ENCODE measurements at regions not wholly inside any gene's neighbourhood (a gene's known extent, or its start where the extent isn't known, plus 50 kb on each side); places are given as distances from the start of the nearest gene placed in this dataset.

DNA sequence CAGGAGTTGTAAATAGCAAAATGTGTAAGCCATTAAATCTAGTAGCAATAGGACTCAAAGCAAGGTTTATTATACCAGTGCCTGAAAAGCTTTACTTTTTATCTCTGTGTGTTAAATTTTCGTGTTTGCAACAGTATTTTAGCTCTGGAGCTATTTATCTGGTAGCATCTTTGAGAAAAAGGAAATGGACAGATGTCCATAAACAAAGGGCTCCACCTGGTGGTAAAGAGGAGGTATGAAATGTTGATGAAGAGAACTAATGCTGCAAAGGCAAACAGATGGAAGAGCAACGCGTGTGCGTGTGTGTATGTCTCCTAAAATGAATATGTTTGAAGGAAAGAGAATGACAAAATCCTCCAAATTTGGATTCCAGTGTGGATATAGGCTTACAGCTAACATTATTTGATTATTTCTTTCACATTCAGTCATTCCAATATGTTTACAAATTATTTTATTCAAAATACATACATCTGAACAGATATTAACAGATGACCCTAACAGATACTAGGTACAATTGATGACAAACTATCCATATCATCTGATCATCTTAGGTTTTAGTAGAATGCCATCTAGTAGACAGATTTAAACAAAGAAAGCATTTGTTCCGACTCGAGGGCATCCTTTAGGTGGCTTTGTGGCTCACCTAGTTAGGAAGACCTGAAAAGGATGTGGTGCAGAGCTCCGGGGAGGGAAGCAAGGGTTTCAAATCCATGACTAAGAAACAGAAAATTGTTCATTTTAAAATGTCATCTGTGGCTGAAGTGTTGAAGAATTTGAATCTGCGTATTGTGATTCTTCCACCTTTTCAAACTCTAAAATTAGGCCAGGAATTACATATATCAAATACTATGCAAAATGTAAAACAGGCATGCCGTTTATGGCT is 383.3 kb downstream of the MTX2 start:
- no peak overlapping the region for H3K27ac ChIP-seq

DNA sequence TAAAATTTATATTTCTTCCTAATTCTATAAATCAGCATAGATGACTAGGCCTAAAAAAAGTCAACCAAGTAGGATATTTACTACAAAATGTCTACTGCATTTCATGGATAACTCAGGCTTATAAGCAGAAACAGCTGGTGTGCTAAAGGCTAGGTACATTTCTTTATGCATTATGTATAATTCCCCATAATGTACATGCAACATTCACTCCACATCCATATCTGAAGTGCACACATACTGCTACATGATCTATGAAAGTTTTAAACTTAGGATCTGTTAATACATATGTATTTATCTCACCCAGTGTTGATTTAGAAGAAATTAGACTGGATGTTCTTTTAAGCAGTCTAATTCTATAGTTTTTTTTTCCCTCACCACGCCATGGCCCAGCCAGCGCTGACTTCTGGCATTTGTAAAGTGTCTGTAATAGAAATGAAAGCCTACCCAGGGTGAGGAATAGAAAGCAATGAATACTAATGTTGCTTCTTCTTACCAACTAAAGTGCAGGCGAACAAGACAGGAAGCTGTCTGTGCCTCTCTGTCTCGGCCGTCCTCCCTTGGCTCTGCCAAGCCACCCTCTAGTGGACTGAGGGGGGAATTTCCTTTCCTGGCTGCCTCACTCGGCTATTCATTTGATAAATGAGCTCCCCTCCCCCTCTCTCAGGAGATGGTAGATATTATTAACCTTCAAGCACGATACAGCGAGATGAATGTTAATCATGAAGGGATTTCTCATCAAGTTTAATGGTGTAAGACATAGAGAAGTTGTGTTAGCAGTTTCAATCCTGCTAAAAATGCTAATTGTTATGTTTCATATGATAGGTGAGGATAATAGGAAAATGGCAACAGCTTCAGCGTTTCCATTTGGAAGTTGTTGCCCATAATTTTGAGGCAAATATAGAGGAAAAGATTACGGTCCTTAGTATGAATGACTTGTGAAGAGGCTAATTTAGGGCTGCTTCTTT is 384.5 kb downstream of the MTX2 start:
- Histone ChIP-seq H3K4me3 (no peak overlapping the region), H3K27ac (peak overlapping the region in 1 of 21 experiments; percentile 31)

More for the DNA sequence above, 383.3 kb downstream of the MTX2 start:
- no peak overlapping the region for H3K4me3 ChIP-seq

DNA sequence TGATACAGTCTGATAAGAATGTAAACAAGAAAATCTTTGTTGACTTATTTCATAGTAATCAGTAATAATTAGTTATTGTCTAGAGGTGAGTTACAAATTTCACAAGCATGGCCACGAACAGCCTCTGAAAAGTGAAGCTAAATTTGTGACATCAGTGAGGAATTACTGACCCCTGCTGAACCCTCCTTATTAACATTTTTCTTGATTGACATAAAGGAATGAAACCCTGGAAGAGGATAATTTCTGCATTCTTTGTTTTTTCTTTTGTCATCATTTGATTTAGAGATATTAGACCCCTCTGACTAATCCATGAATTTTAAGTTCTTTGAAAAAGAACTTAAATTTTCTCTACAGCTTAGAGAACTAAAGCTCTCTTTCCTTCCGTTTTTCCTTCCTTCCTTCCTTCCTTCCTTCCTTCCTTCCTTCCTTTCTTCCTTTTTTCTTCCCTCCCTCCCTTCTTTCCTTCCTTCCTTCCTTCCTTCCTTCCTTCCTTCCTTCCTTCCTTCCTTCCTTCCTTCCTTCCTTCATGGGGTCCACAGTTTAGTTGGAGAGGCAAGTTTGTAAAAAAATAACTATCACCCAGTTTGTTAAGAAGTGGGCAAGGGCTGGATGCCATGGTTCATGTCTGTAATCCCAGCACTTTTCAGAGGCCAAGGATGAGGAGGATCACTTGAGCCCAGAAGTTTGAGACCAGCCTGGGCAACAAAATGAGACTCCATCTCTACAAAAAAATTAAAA is 387.0 kb downstream of the MTX2 start:
- no peak overlapping the region for H3K4me3 ChIP-seq
- no peak overlapping the region for H3K27ac ChIP-seq

DNA sequence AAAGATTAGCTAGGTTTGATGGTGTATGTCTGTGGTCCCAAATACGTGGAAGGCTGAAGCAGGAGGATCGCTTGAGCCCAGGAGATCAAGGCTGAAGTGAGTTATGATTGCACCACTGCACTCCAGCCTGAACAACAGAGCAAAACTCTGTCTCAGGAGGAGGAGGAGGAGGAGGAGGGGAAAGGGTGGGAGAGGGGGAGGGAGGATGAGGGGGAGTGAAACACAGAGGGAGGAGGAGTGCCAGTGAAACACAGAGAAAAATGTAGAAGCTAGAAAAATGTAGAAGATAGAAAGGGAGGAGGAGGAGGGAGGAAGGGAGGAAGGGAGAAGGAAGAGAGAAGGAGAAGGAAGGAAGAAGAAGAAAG is 387.5 kb downstream of the MTX2 start:
- Histone ChIP-seq H3K27ac (no peak overlapping the region), H3K4me3 (no peak overlapping the region)

DNA sequence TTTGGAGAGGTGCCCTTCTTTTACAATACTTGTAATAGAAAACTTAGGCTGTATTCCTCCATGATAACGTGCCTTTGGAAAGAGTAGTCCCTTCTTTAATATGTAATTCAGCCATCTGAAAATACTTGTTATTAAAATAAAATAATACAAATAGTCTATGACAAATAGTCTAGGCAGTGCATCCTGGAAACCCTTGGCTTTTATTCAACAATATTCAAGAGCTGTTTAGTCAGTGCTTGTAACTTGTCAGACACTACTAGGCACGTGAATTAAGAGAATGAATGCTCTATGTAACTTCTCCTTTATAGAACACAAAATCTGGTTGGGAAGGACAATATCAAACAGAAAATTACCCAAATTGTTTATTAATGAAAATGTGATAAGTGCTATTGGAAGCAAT is 388.2 kb downstream of the MTX2 start:
- no peak overlapping the region for H3K4me3 ChIP-seq
- no peak overlapping the region for H3K27ac ChIP-seq

DNA sequence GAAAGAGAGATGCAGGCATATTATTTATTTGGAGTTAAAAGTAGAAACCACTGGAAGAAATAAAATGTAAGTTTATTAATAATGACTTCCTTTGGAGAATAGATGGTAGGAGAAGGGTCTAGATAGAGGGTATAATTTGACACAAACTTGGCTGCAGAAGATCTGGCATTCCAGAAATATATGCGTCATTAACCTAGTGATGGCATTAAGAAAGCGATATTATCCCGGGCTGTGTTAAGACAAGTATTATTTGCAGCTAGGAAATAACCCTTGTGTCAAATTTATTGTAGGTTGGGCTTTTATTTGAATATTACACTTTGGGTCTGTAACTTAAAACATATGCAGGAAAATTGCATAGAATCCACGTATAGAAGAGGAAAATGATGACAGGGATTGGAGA is 389.5 kb downstream of the MTX2 start:
- Histone ChIP-seq H3K27ac (no peak overlapping the region), H3K4me3 (no peak overlapping the region)

DNA sequence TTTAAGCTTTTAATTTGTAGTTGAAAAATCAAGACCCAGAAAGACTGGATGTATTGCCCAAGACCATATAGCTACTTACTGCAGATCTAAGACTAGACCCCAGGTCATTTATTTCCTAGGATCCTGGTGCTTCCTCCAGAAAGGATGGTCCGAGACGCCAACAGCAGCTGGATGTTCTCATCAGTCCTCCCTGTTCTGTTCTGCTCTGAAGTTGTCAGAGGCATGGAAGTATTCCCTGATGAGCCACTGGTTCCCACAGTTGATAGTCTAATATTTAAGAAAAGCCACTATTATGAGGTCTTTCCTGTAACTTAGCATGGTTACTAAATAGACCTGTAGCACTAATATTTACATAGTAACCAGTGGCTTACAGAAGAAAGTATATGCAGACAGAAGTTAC is 393.5 kb downstream of the MTX2 start:
- Histone ChIP-seq H3K4me3 (no peak overlapping the region), H3K27ac (no peak overlapping the region)

DNA sequence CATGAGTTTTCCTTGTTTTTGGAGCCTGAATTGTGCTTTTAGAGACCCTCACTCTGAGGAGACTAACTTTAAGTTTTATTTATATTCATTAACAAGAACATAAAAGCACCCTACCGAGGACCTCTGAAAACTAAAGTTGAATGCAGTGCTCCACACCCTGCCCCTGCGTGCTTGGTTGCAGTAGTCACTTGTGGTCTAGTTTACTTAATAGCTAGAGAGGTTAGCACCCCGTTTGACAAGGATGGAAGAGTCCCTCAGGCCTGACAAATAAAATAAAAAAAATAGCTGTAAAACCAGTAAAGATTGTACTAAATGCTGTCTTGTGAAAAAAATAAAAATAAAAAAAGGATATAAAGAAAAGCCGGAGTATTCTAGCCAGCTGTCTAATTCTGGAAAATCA is 395.2 kb downstream of the MTX2 start:
- H3K27ac ChIP-seq: no peak overlapping the region
- no peak overlapping the region for H3K4me3 ChIP-seq

DNA sequence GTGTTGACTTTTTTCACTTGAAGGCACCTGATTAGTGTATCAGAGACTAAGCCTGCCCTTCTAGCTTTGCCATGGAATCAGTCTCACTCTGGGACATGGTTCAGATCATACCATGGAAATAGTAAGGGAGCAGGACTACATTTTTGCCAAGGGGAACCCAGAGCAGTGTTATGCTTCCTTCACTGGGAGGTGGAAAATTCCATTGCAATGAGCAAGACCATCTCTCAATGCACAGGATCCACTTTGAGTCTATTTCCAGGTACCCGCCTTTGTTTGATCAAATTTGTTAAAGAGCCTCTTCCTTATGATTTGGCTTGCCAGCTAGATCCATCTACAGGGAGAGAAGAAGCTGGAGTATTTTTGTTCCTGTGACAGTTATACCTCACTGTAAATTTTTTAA is 395.8 kb downstream of the MTX2 start:
- H3K4me3 ChIP-seq: no peak overlapping the region

DNA sequence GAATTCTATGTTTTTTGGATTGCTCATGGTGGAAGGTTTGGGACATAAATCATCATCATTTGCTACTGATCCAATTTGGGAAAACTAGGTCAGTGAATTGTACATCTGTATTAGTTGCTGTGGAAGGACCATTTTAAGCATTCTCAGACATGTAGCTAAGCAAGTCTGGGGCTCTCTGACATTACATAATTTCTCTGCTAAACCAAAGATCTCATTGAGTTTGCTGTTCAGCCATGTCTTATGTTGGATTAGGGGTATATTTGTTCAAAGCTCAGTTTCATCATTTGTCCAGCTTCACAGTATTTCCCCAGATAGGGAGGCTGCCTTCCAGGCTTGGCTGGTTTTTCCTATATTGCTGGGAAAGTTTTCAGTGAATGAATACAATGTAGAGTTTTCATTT is 399.7 kb downstream of the MTX2 start:
- Histone ChIP-seq H3K4me3 (no peak overlapping the region), H3K27ac (peak overlapping the region in 11 of 21 experiments; percentile 9 to 82 (median 51))

More for the DNA sequence above, 395.8 kb downstream of the MTX2 start:
- H3K27ac ChIP-seq: no peak overlapping the region

DNA sequence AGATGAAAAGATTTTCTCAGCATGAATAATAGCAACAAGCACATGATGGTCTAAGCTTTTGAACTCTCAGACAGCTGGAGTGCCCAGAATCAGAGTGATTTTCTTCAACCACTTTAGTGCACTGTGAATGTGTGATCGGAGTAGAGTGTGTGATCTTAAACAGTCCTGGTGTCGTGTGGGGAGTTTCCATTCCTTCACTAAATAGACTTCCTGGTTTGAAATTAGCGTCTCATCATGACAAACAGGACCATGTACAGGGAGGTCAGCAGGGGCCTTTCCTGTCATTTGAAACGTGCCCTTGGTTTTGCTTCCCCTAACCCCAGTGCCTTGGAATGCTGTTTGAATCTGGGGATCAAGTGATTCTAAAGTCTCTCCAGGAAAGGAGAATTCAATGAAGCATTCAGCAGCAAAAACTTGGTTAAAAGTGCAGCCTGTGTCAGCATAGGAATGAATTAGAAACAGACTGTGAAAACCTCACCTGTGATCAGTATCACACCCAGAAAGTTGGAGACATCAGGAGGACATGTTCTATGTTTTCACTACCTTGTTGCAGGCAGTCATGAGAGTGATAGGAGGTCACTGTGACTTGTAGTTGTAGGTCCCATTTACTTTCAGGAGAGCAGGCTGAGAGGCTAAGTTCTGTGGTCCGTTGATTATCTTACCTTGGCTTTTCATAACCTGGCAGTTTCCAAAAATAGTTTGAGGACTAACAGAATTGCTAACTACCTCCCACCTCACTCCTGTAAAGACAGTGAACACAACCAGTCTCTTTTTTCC is 400.3 kb downstream of the MTX2 start:
- Histone ChIP-seq H3K27ac (peak overlapping the region in 15 of 21 experiments; percentile 2 to 82 (median 44)), H3K4me3 (no peak overlapping the region)

DNA sequence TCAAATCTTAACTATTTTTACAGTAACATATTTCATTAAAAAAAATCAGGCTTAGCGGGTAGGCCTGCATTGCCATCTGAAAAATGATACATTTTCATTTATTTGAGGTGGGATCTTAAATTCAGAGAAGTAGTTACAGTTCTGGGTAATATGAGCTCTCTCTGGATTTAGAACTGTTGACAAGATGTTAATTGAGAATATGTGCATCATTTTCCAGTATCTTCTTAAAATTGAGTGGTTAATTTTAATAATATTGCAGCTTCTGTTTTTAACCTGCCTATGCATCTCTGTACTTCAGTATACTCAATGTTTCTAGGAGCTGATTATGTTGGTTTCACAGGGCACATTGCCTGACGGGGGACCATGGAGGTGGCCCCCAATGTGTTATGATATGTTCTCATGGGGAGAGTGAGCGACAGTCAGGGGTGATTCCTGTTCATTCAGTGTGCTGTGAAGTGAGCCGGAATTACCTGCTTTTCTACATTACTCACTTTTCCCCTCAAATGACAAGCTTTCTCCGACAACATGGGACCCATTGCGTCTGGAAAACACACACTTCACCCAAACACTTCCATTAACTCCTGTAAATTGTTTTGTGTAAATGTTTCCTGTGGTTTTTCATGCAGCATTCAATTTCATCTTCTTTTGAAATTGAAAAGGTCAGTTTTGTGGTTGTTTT is 406.2 kb downstream of the MTX2 start:
- no peak overlapping the region for H3K27ac ChIP-seq
- no peak overlapping the region for H3K4me3 ChIP-seq

DNA sequence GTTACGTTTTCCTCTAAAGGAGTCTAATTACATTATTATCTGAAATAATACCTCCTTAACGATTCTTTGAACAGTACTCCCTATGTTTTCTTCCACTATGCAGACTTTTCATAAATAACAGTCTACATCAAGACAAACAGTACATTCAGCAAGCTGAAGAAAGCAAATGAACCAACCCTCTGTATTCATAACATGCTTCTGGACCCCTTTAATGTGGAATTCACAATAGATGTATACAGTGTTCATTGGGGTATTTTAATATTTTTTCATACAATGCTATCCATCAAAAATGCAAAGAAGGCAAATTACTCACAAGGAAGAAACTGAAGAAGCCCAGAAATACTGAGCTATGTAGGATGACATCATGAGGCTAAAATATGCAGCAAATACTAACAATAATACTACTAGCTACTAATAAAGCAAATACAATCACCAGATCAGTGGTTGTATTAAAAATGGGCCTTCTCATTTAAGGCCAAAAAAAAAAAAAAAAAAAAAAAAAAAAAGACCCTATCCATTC is 408.6 kb downstream of the MTX2 start:
- Histone ChIP-seq H3K4me3 (no peak overlapping the region), H3K27ac (no peak overlapping the region)

DNA sequence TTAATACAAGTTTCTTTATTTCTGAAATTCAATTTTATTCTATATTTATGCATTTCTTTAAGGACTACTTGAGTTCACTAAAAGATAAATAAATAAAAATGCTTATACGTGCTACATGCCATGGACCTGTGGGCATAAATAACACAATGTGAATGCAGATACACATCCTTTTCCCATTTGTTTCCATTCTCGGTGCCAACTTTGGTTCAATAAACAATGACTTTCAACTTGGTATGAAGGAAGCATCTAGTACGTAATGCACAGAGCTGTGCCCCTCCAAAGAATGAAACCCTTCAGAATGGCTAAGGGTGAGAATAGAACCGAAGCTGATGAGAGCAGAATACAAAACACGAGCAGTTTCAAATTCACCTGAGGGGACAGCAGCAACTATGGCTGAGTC is 409.3 kb downstream of the MTX2 start:
- Histone ChIP-seq H3K27ac (peak overlapping the region in 1 of 21 experiments; percentile 0), H3K4me3 (no peak overlapping the region)

DNA sequence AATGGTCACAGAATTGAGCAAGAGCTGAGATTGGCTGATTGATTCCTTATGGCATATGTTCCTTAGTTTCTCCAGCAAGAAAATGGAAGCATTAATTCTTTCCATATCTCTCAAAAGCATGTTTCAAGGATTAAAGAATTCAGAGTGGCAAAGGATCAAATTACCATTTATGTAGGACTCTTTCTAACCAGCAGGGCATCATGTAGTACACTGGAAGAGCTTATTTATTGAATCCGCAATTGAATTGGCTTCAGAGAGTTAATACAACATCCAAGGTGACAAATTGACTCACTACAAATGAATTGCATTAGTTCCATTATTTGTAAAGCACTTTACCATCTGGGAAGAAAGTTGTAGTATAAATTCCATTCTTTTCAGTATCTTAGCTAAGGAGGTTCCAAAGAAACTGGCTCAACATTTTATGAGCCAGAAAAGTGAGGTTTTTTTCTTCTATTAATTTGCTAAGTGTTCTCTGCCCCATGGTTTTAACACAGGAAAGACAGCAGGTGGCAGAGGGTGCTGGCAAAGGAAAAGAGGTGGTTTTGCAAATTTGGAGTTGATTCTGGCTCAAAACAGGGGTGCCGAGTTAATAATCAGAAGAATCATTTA is 409.9 kb downstream of the MTX2 start:
- H3K4me3 ChIP-seq: no peak overlapping the region
- peak overlapping the region in 1 of 21 experiments; percentile 0 for H3K27ac ChIP-seq

DNA sequence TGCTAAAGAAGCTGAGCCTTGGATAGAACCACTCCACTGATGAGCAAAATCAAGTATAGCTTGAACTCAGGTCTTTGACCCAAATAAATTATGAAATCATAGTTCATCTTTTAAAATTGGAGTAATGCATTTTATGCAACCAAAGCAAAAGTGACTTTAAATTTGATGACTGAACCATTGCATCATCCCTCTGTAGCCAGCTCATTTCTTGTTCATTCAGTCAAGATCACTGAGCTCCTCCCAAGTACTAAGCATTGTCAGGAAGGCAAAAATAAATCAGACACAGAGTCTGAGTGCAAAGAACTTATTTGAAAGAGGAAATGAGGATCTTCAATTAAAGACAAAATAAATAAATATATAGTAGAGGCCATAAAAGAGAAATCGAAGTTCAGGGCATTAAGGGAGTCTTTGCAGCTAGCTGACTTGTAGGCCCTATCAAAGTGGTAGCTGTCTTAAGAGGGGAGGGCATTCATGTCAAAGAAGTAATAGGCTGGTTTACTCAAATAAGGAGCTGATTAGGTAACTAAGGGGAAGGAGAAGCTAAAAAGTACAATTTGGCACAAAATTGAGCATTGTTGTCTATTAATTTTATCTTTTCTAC is 411.8 kb downstream of the MTX2 start:
- Histone ChIP-seq H3K4me3 (no peak overlapping the region), H3K27ac (peak overlapping the region in 2 of 21 experiments; percentile 8 to 50)

DNA sequence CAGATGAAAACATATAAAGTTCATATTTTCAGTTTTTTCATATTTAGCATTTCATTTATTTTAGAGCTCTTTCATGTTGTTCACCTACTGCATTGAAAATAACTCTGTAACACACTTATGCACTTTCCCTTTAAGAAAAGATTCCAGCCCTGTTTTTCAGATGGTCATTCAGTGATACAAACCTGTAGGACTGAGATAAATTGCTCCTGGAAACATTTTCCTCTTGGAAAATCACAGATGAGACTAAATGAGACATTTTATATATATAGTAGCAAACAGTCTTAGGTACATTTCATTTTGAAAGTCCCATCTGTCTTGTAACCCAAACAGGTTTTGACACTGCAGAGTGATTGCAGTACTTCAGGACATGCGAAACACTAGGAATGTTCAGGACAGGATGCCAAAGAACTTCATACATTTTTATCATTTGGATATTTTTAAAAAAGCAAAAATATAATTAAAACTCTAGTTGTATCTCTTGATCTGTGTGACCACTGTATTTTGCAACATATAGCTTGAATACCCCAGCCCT is 412.4 kb downstream of the MTX2 start:
- Histone ChIP-seq H3K27ac (peak overlapping the region in 2 of 21 experiments; percentile 8 to 50), H3K4me3 (no peak overlapping the region)
